SK-N-SH (cell line): ENCODE measurements at regions not wholly inside any gene's neighbourhood (a gene's known extent, or its start where the extent isn't known, plus 50 kb on each side); places are given as distances from the start of the nearest gene placed in this dataset.

Source experiments
- CTCF ChIA-PET: fragments of 300-600, 350-600 bp; formaldehyde crosslinking; extraction: SDS; loops from one replicate; lab custom pipeline; 2021; lab: Yijun Ruan, JAX
- POLR2A ChIA-PET: fragments of 350-600 bp; sonication (Branson Sonifier 250); formaldehyde crosslinking; extraction: SDS; loops from one replicate; lab custom pipeline; 2020; ENCODE audit warnings: antibody characterized with exemption, inconsistent platforms; lab: Yijun Ruan, JAX
- DNase-seq: peaks from one replicate; pipeline ENCODE4 v3.0.0; 2012
- H2AFZ ChIP-seq: fragments of 200-600 bp; sonication (generic); 2 replicates; pipeline ENCODE4 v1.8.1; 2016; ENCODE audit warnings: antibody characterized with exemption, mild to moderate bottlenecking, low read depth
- H3F3A ChIP-seq: fragments of 200-600 bp; sonication (generic); replicated peaks from 2 replicates; pipeline ENCODE3; 2016; ENCODE audit warnings: antibody characterized with exemption, mild to moderate bottlenecking; ENCODE audit not compliant: insufficient read depth
- H3K27ac ChIP-seq, 2 experiments: fragments of 200-500 bp in 1 of 2; fragments of 200-600 bp in 1 of 2; sonication (Bioruptor generic) in 1 of 2; sonication (generic), shearing (Covaris generic) in 1 of 2; 2 replicates each; pipeline versions ENCODE4 v1.5.1 to v1.6.1; 2014 to 2016; ENCODE audit warnings: low read depth in 2 of 2, inconsistent platforms in 1 of 2, low read length in 1 of 2, mild to moderate bottlenecking in 1 of 2, mixed read lengths in 1 of 2
- H3K27me3 ChIP-seq: fragments of 200-600 bp; sonication (generic), shearing (Covaris generic); 2 replicates; pipeline ENCODE4 v1.6.1; 2016; ENCODE audit warnings: mixed run types; ENCODE audit not compliant: insufficient read depth
- H3K36me3 ChIP-seq, 2 experiments: fragments of 200-500 bp in 1 of 2; fragments of 200-600 bp in 1 of 2; sonication (Bioruptor generic) in 1 of 2; sonication (generic) in 1 of 2; replicated peaks in 1 of 2; 2 replicates each; pipeline versions ENCODE3 to v1.5.1; 2014 to 2016; ENCODE audit warnings: low read length in 1 of 2, mild to moderate bottlenecking in 1 of 2; ENCODE audit not compliant: insufficient read depth in 2 of 2, control insufficient read depth in 1 of 2
- H3K4me1 ChIP-seq, 2 experiments: fragments of 200-500 bp in 1 of 2; fragments of 200-600 bp in 1 of 2; sonication (Bioruptor generic) in 1 of 2; sonication (generic), shearing (Covaris generic) in 1 of 2; 2 replicates each; pipeline versions ENCODE4 v1.5.1 to v1.6.1; 2014 to 2016; ENCODE audit warnings: low read depth in 1 of 2, low read length in 1 of 2, mixed run types in 1 of 2; ENCODE audit not compliant: insufficient read depth in 2 of 2, control insufficient read depth in 1 of 2
- H3K4me2 ChIP-seq: fragments of 200-600 bp; sonication (generic), shearing (Covaris generic); 2 replicates; pipeline ENCODE4 v1.6.1; 2017; ENCODE audit warnings: mixed run types
- H3K4me3 ChIP-seq, 2 experiments: fragments of 200-500 bp in 1 of 2; fragments of 200-600 bp in 1 of 2; sonication (Bioruptor generic) in 1 of 2; sonication (generic), shearing (Covaris generic) in 1 of 2; 2 replicates each; pipeline versions ENCODE4 v1.5.1 to v1.8.1; 2014 to 2016; ENCODE audit warnings: low read depth in 2 of 2, inconsistent platforms in 1 of 2, low read length in 1 of 2, mild to moderate bottlenecking in 1 of 2, mixed read lengths in 1 of 2, moderate library complexity in 1 of 2
- H3K79me2 ChIP-seq: fragments of 200-600 bp; sonication (generic); 2 replicates; pipeline ENCODE4 v1.8.1; 2017; ENCODE audit warnings: mild to moderate bottlenecking; ENCODE audit not compliant: insufficient read depth
- H3K9ac ChIP-seq: fragments of 200-600 bp; sonication (generic); 2 replicates; pipeline ENCODE4 v1.6.1; 2017; ENCODE audit warnings: mixed run types
- H3K9me2 ChIP-seq: fragments of 200-600 bp; sonication (generic); 2 replicates; pipeline ENCODE4 v1.6.1; 2017; ENCODE audit warnings: mixed run types
- H3K9me3 ChIP-seq: fragments of 200-600 bp; sonication (generic); 2 replicates; pipeline ENCODE4 v1.6.1; 2017; ENCODE audit warnings: mixed run types, mild to moderate bottlenecking, moderate library complexity
- H4K20me1 ChIP-seq: fragments of 200-600 bp; sonication (generic); 2 replicates; pipeline ENCODE4 v1.6.1; 2017; ENCODE audit warnings: mild to moderate bottlenecking, mixed run types; ENCODE audit not compliant: insufficient read depth
- CHD2 ChIP-seq: fragments of 150-350 bp; IDR thresholded peaks from 2 replicates; pipeline ENCODE4 v1.6.1; 2018; ENCODE audit warnings: low read length; ENCODE audit not compliant: partially characterized antibody
- CTCF ChIP-seq: fragments of 200-600 bp; sonication (generic); IDR thresholded peaks from 2 replicates; pipeline ENCODE4 v1.6.1; 2017; ENCODE audit warnings: antibody characterized with exemption, mild to moderate bottlenecking, moderate library complexity
- ELF1 ChIP-seq: IDR thresholded peaks from 2 replicates; pipeline ENCODE4 v1.4.0; 2012
- EP300 ChIP-seq, 2 experiments: IDR thresholded peaks; 2 replicates each; pipeline versions ENCODE4 v1.4.0 to v1.6.1; 2012; ENCODE audit warnings: borderline replicate concordance in 1 of 2, low read depth in 1 of 2, low read length in 1 of 2
- FOXJ3 ChIP-seq: sonication (generic); formaldehyde crosslinking; IDR thresholded peaks from 2 replicates; pipeline ENCODE4 v1.5.1; 2020; ENCODE audit warnings: mild to moderate bottlenecking, missing genetic modification reagents
- GATA2 ChIP-seq: sonication (generic); formaldehyde crosslinking; IDR thresholded peaks from 2 replicates; pipeline ENCODE4 v1.5.0; 2020; ENCODE audit warnings: mild to moderate bottlenecking, missing genetic modification reagents
- PBX3 ChIP-seq: IDR thresholded peaks from 2 replicates; pipeline ENCODE4; 2012
- POLR2AphosphoS5 ChIP-seq: IDR thresholded peaks from 2 replicates; pipeline ENCODE4 v1.6.1; 2012; ENCODE audit warnings: low read depth, low read length
- RAD21 ChIP-seq: IDR thresholded peaks from 2 replicates; pipeline ENCODE4 v1.6.1; 2012; ENCODE audit warnings: mild to moderate bottlenecking, low read length
- RCOR1 ChIP-seq: fragments of 150-350 bp; IDR thresholded peaks from 2 replicates; pipeline ENCODE4 v1.6.1; 2017; ENCODE audit warnings: antibody characterized with exemption, low read length
- RFX5 ChIP-seq: IDR thresholded peaks from 2 replicates; pipeline ENCODE4 v1.6.1; 2012; ENCODE audit warnings: mild to moderate bottlenecking, improper control_type of control experiment, low read length
- SMC3 ChIP-seq: IDR thresholded peaks from 2 replicates; pipeline ENCODE4 v1.6.1; 2012; ENCODE audit warnings: low read depth, low read length, improper control_type of control experiment
- TAF1 ChIP-seq: IDR thresholded peaks from 2 replicates; pipeline ENCODE4 v1.6.1; 2012; ENCODE audit warnings: low read depth, mild to moderate bottlenecking, low read length, moderate library complexity, borderline replicate concordance
- TCF12 ChIP-seq: IDR thresholded peaks from 2 replicates; pipeline ENCODE4 v1.4.0; 2012
- TEAD4 ChIP-seq: IDR thresholded peaks from 2 replicates; pipeline ENCODE4 v1.4.0; 2012; ENCODE audit warnings: mild to moderate bottlenecking, borderline replicate concordance; ENCODE audit not compliant: insufficient read depth
- YY1 ChIP-seq: IDR thresholded peaks from 2 replicates; pipeline ENCODE4 v1.4.0; 2012; ENCODE audit warnings: low read depth, mild to moderate bottlenecking
- WGBS: methylation state at CpG from one replicate; pipeline ENCODE4 v1.1.6; 2017; ENCODE audit warnings: low lambda C conversion rate; 5-methylcytosine and 5-hydroxymethylcytosine counted together
- TF ChIP-seq, protein P1 (sequence below): IDR thresholded peaks from 2 replicates; pipeline ENCODE4 v1.6.1; 2012; ENCODE audit warnings: mild to moderate bottlenecking, low read depth, low read length, moderate library complexity

GRCh38 chr7:110051372-110051771 is 1039.6 kb upstream of the LRRN3 start:
- peak; percentile 15 for DNase-seq
- Histone ChIP-seq H3K9me3 (peaks cover 4% of the 10 kb centered on the region), H3K4me3 (no peak overlapping the region), H3K4me2 (no peak overlapping the region), H3K4me1 (peaks cover 0 to 9% of the 10 kb centered on the region in 2 experiments; a peak in 1 of 4 replicates), H3F3A (no peaks in the 10 kb centered on the region), H3K9ac (no peak overlapping the region), H3K9me2 (no peaks in the 10 kb centered on the region; the same call in 1 of the 2 replicates), H3K36me3 (no peaks in the 10 kb centered on the region), H2AFZ (no peak overlapping the region), H3K27ac (peak overlapping the region in 1 of 2 experiments; percentile 86; a peak in 2 of 4 replicates), H4K20me1 (no peaks in the 10 kb centered on the region), H3K79me2 (no peaks in the 10 kb centered on the region), H3K27me3 (no peaks in the 10 kb centered on the region)
- WGBS: 4% methylated on average over 2 of the region's 2 CpGs
- CTCF ChIA-PET: interaction anchor here (1.1 kb wide), 1 partner anchor 119 kb away, joined by 3 read pairs; no protein-coding TSS in a partner anchor
- TF ChIP-seq TCF12: no peak
- no peak for TF ChIP-seq YY1
- peak; percentile 84 for TF ChIP-seq GATA2 (CRISPR knock-in tag)
- no peak for TF ChIP-seq CTCF
- TF ChIP-seq ELF1: no peak
- TF ChIP-seq POLR2AphosphoS5: 0 out of 2 replicates have a peak, but pooled peaks have one; percentile 12
- TF ChIP-seq RCOR1: peak; percentile 74
- TF ChIP-seq EP300 (IDR thresholded peaks at IDR 0.05; ENCODE audit: borderline replicate concordance in 1 of 2, low read depth in 1 of 2, low read length in 1 of 2): peak in 1 of 2 experiments; percentile 96; a peak in 2 of 4 replicates
- TF ChIP-seq TEAD4: no peak
- peak; percentile 78 for TF ChIP-seq FOXJ3
- peak; percentile 26 for TF ChIP-seq CHD2
- TF ChIP-seq SMC3: no peak
- peak; percentile 26; the same call in 1 of the 2 replicates for TF ChIP-seq RAD21
- no peak for TF ChIP-seq PBX3
- TF ChIP-seq RFX5: no peak
- no peak for TF ChIP-seq TAF1
- TF ChIP-seq, protein P1, sequence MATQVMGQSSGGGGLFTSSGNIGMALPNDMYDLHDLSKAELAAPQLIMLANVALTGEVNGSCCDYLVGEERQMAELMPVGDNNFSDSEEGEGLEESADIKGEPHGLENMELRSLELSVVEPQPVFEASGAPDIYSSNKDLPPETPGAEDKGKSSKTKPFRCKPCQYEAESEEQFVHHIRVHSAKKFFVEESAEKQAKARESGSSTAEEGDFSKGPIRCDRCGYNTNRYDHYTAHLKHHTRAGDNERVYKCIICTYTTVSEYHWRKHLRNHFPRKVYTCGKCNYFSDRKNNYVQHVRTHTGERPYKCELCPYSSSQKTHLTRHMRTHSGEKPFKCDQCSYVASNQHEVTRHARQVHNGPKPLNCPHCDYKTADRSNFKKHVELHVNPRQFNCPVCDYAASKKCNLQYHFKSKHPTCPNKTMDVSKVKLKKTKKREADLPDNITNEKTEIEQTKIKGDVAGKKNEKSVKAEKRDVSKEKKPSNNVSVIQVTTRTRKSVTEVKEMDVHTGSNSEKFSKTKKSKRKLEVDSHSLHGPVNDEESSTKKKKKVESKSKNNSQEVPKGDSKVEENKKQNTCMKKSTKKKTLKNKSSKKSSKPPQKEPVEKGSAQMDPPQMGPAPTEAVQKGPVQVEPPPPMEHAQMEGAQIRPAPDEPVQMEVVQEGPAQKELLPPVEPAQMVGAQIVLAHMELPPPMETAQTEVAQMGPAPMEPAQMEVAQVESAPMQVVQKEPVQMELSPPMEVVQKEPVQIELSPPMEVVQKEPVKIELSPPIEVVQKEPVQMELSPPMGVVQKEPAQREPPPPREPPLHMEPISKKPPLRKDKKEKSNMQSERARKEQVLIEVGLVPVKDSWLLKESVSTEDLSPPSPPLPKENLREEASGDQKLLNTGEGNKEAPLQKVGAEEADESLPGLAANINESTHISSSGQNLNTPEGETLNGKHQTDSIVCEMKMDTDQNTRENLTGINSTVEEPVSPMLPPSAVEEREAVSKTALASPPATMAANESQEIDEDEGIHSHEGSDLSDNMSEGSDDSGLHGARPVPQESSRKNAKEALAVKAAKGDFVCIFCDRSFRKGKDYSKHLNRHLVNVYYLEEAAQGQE: no peak
- POLR2A ChIA-PET: no interaction called here
